ENCODE measurements at regions not wholly inside any gene's neighbourhood (a gene's known extent, or its start where the extent isn't known, plus 50 kb on each side); places are given as distances from the start of the nearest gene placed in this dataset.
A peak's percentile ranks its signal among the peaks of the same experiment; 100 is the strongest.

- no peak overlapping the region for H3K27ac ChIP-seq
- TF ChIP-seq, protein P1, sequence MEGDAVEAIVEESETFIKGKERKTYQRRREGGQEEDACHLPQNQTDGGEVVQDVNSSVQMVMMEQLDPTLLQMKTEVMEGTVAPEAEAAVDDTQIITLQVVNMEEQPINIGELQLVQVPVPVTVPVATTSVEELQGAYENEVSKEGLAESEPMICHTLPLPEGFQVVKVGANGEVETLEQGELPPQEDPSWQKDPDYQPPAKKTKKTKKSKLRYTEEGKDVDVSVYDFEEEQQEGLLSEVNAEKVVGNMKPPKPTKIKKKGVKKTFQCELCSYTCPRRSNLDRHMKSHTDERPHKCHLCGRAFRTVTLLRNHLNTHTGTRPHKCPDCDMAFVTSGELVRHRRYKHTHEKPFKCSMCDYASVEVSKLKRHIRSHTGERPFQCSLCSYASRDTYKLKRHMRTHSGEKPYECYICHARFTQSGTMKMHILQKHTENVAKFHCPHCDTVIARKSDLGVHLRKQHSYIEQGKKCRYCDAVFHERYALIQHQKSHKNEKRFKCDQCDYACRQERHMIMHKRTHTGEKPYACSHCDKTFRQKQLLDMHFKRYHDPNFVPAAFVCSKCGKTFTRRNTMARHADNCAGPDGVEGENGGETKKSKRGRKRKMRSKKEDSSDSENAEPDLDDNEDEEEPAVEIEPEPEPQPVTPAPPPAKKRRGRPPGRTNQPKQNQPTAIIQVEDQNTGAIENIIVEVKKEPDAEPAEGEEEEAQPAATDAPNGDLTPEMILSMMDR (conservative IDR thresholded peaks at IDR 0.05) = no peak
Observed at GRCh38 chr2:82690757-82691411, 1768.2 kb downstream of the SUCLG1 start.

- TF ChIP-seq, protein P1 (conservative IDR thresholded peaks at IDR 0.05) = no peak
- H3K27ac ChIP-seq = peak overlapping the region; percentile 70
Observed at GRCh38 chr2:82675186-82675585, 1783.9 kb downstream of the SUCLG1 start.

DNA sequence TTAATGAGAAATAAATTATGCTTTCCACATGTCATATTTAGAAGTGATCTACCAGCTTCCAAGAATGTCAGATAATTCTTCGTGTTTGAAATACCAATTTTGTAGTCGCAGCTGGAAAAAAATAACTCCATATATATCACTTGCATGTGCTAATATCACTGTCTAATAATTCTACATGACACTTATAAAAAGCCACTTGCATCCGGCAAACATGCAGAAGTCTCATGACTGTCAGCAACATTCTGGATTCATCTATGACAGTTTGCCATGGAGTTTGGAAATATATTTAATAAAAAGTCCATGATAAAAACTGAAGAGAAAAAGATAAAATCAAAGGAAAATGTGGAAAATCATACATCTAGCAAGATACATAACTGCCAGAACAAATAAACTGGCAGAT is 1784.4 kb downstream of the SUCLG1 start:
- H3K27ac ChIP-seq = peak overlapping the region; percentile 70
- TF ChIP-seq, protein P1 (conservative IDR thresholded peaks at IDR 0.05) = no peak

- TF ChIP-seq, protein P1 (conservative IDR thresholded peaks at IDR 0.05) = no peak
- no peak overlapping the region for H3K27ac ChIP-seq
Observed at GRCh38 chr2:82667491-82667890, 1791.6 kb downstream of the SUCLG1 start.

DNA sequence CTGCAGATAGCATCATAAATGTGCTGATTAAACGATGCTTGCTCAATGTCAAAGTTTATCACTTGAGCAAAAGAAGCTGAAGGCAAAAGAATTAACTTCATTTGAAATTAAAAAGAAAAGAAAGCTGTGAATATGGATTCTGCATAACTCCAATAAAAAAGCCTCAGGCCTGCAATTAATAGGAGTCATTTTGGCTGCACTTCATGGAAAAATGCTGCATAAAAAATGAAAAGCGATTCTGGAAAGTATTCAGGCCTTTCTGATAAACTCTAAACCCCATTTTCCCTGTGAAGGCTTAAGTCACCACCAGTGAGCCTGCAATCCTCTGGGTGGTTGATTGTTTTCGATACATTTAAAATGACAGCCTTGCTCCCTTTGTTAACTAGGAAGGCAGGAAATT is 1793.4 kb downstream of the SUCLG1 start:
- TF ChIP-seq, protein P1 (conservative IDR thresholded peaks at IDR 0.05) = no peak
- H3K27ac ChIP-seq = no peak overlapping the region

DNA sequence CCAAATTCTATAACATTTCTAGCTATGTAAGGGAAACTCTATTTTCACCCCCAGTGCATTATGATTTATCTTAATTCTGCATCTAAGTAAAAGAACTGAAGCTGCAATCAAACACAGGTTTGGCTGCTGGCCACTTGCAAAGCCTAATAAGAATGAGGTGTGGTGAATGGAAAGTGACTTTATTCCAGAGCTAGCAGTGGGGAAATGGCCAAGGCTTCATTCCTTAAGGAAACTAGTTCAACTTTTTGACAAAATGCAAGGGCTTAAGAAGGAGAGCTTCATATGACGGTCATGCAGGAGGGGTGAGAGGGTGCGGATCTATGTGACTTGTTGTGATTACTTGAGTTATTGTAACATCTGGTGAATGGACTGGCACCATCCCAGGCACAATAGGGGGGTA is 1802.0 kb downstream of the SUCLG1 start:
- TF ChIP-seq, protein P1 (conservative IDR thresholded peaks at IDR 0.05) = no peak
- peak overlapping the region; percentile 5 for H3K27ac ChIP-seq

GRCh38 chr2:82656420-82656819 is 1802.7 kb downstream of the SUCLG1 start:
- TF ChIP-seq, protein P1 (conservative IDR thresholded peaks at IDR 0.05) = no peak
- peak overlapping the region; percentile 5 for H3K27ac ChIP-seq

Measured in VCaP (cell line).